Upper lobe of left lung (tissue), 4 donors: ENCODE measurements at regions not wholly inside any gene's neighbourhood (a gene's known extent, or its start where the extent isn't known, plus 50 kb on each side); places are given as distances from the start of the nearest gene placed in this dataset.
"Not testable (repeated sequence)": the region's sequence is repeated elsewhere in the genome, so short reads cannot be mapped to it uniquely, and the experiment has no call there.

ENCODE experiments used
- CTCF ChIP-seq, 6 experiments: fragments of 450-650 bp in 4 of 6; fragments of 200-600 bp in 2 of 6; sonication (generic) in 2 of 6; IDR thresholded peaks; one replicate each; pipeline ENCODE4 v1.5.1; 2016 to 2019; ENCODE audit warnings: antibody characterized with exemption in 6 of 6
- POLR2A ChIP-seq, 4 donors: fragments of 450-650 bp; IDR thresholded peaks; one replicate each; pipeline ENCODE4 v1.5.1; 2016 to 2017; ENCODE audit warnings: antibody characterized with exemption in 4 of 4, mild to moderate bottlenecking in 2 of 4
- POLR2AphosphoS5 ChIP-seq, 2 donors: sonication (generic); formaldehyde crosslinking; IDR thresholded peaks; one replicate each; pipeline ENCODE4 v1.5.1; 2017; ENCODE audit warnings: antibody characterized with exemption in 2 of 2

GRCh38 chr19:56926094-56926493, 85.6 kb upstream of the PEG3 start:
- TF ChIP-seq POLR2A, POLR2AphosphoS5, CTCF (IDR thresholded peaks at IDR 0.05): not testable (repeated sequence)
